HFFc6 (cell line): ENCODE measurements at regions not wholly inside any gene's neighbourhood (a gene's known extent, or its start where the extent isn't known, plus 50 kb on each side); places are given as distances from the start of the nearest gene placed in this dataset.
A peak's percentile ranks its signal among the peaks of the same experiment; 100 is the strongest.

Experiments used
- DNase-seq: peaks from one replicate; pipeline ENCODE4 v3.0.0-alpha.2; 2018
- H3K27ac Mint-ChIP-seq: 2 replicates; pipeline ENCODE4 v1.8.0; 2020; ENCODE audit warnings: mild to moderate bottlenecking, mixed read lengths
- H3K27me3 Mint-ChIP-seq: 2 replicates; pipeline ENCODE4 v1.8.0; 2021; ENCODE audit warnings: mild to moderate bottlenecking, moderate library complexity, mixed read lengths; ENCODE audit not compliant: insufficient read depth
- H3K36me3 Mint-ChIP-seq: 2 replicates; pipeline ENCODE4 v1.8.0; 2021; ENCODE audit warnings: low read depth, mixed read lengths
- H3K4me1 Mint-ChIP-seq: 2 replicates; pipeline ENCODE4 v1.8.0; 2020; ENCODE audit warnings: low read depth, mixed read lengths
- H3K4me3 Mint-ChIP-seq: 2 replicates; pipeline ENCODE4 v1.8.0; 2020; ENCODE audit warnings: mild to moderate bottlenecking, moderate library complexity, mixed read lengths
- H3K9me3 Mint-ChIP-seq: 2 replicates; pipeline ENCODE4 v1.8.0; 2020; ENCODE audit warnings: mild to moderate bottlenecking, mixed read lengths
- CTCF ChIP-seq: fragments of 200-600 bp; sonication (generic); IDR thresholded peaks from 2 replicates; pipeline ENCODE4 v1.5.0; 2021; ENCODE audit warnings: antibody characterized with exemption, mild to moderate bottlenecking

GRCh38 chr4:71195924-71196323 is 142.9 kb upstream of the SLC4A4 start:
- Mint-ChIP-seq H3K27me3 (no peaks in the 10 kb centered on the region), H3K36me3 (peaks cover 6% of the 10 kb centered on the region; the same call in 1 of the 2 replicates), H3K27ac (peak overlapping the region; percentile 87), H3K9me3 (no peaks in the 10 kb centered on the region), H3K4me3 (peak overlapping the region; percentile 78), H3K4me1 (peaks cover 63% of the 10 kb centered on the region)
- DNase-seq: peak; percentile 82
- no peak for TF ChIP-seq CTCF

- no peak for TF ChIP-seq CTCF
- Mint-ChIP-seq H3K27ac (no peak overlapping the region), H3K4me1 (peaks cover 67% of the 10 kb centered on the region), H3K9me3 (no peaks in the 10 kb centered on the region), H3K36me3 (no peaks in the 10 kb centered on the region), H3K27me3 (no peaks in the 10 kb centered on the region; the same call in 1 of the 2 replicates), H3K4me3 (no peak overlapping the region)
- no peak for DNase-seq
These were observed 139.9 kb upstream of the SLC4A4 start for GRCh38 chr4:71198958-71199357.

- no peaks in the 10 kb centered on the region; the same call in 1 of the 2 replicates for H3K36me3 Mint-ChIP-seq
- no peak for TF ChIP-seq CTCF
- no peaks in the 10 kb centered on the region for H3K9me3 Mint-ChIP-seq
- H3K4me1 Mint-ChIP-seq: peaks cover 68% of the 10 kb centered on the region
- no peaks in the 10 kb centered on the region; the same call in 1 of the 2 replicates for H3K27me3 Mint-ChIP-seq
- H3K27ac Mint-ChIP-seq: no peak overlapping the region
- no peak overlapping the region for H3K4me3 Mint-ChIP-seq
- no peak for DNase-seq
These were observed 137.8 kb upstream of the SLC4A4 start for GRCh38 chr4:71201057-71201456.

GRCh38 chr4:71201817-71202576 is 136.8 kb upstream of the SLC4A4 start:
- Mint-ChIP-seq H3K27ac (no peak overlapping the region; the same call in 1 of the 2 replicates), H3K4me1 (peaks cover 70% of the 10 kb centered on the region), H3K4me3 (no peak overlapping the region), H3K27me3 (no peaks in the 10 kb centered on the region; the same call in 1 of the 2 replicates), H3K9me3 (no peaks in the 10 kb centered on the region), H3K36me3 (no peaks in the 10 kb centered on the region; the same call in 1 of the 2 replicates)
- TF ChIP-seq CTCF: no peak
- DNase-seq: no peak

GRCh38 chr4:71202705-71203104 is 136.1 kb upstream of the SLC4A4 start:
- Mint-ChIP-seq H3K36me3 (no peaks in the 10 kb centered on the region; the same call in 1 of the 2 replicates), H3K27me3 (no peaks in the 10 kb centered on the region; the same call in 1 of the 2 replicates), H3K27ac (peak overlapping the region; percentile 6; the same call in 1 of the 2 replicates), H3K4me1 (peaks cover 75% of the 10 kb centered on the region), H3K9me3 (no peaks in the 10 kb centered on the region), H3K4me3 (no peak overlapping the region)
- DNase-seq: no peak
- no peak for TF ChIP-seq CTCF
